Spleen (tissue), 11 donors: ENCODE measurements at regions not wholly inside any gene's neighbourhood (a gene's known extent, or its start where the extent isn't known, plus 50 kb on each side); places are given as distances from the start of the nearest gene placed in this dataset.

Experiments
- DNase-seq: peaks from one replicate; pipeline ENCODE4 v3.0.0-alpha.2; 2020
- H3K27ac ChIP-seq, 8 donors: fragments of 200-600 bp; sonication (generic) in 7 of 8; 1 replicate in 4 of 8; 2 replicates in 4 of 8; pipeline versions ENCODE4 v1.5.0 to v1.8.0; 2016 to 2021; ENCODE audit warnings: inconsistent platforms in 4 of 8, mild to moderate bottlenecking in 4 of 8, moderate library complexity in 1 of 8
- H3K27me3 ChIP-seq, 7 donors: fragments of 200-600 bp; sonication (generic) in 6 of 7; replicated peaks in 1 of 7; 1 replicate in 4 of 7; 2 replicates in 3 of 7; pipeline versions ENCODE4 v1.5.0 to v1.8.0; 2016 to 2021; ENCODE audit warnings: inconsistent platforms in 3 of 7, mild to moderate bottlenecking in 1 of 7
- H3K36me3 ChIP-seq, 6 donors: fragments of 200-600 bp; sonication (generic) in 5 of 6; 1 replicate in 4 of 6; 2 replicates in 2 of 6; pipeline versions ENCODE4 v1.5.0 to v1.8.0; 2016 to 2021; ENCODE audit warnings: inconsistent platforms in 2 of 6
- H3K4me1 ChIP-seq, 6 donors: fragments of 200-600 bp; sonication (generic) in 5 of 6; 1 replicate in 3 of 6; 2 replicates in 3 of 6; pipeline versions ENCODE4 v1.5.0 to v1.8.0; 2016 to 2021; ENCODE audit warnings: inconsistent platforms in 3 of 6
- H3K4me3 ChIP-seq, 8 donors: fragments of 200-600 bp; sonication (generic) in 7 of 8; 1 replicate in 4 of 8; 2 replicates in 4 of 8; pipeline versions ENCODE4 v1.5.0 to v1.8.0; 2016 to 2021; ENCODE audit warnings: inconsistent platforms in 4 of 8, mild to moderate bottlenecking in 4 of 8, moderate library complexity in 2 of 8
- H3K9me3 ChIP-seq, 8 donors: fragments of 200-600 bp; sonication (generic) in 7 of 8; 1 replicate in 4 of 8; 2 replicates in 4 of 8; pipeline versions ENCODE4 v1.5.0 to v1.8.0; 2016 to 2021; ENCODE audit warnings: inconsistent platforms in 4 of 8
- POLR2A ChIP-seq, 3 donors: fragments of 450-650 bp; IDR thresholded peaks; one replicate each; pipeline ENCODE4 v1.5.1; 2017; ENCODE audit warnings: antibody characterized with exemption in 3 of 3, mild to moderate bottlenecking in 1 of 3
- POLR2AphosphoS5 ChIP-seq, 3 donors: sonication (generic); formaldehyde crosslinking; IDR thresholded peaks; one replicate each; pipeline ENCODE4 v1.5.1; 2017; ENCODE audit warnings: antibody characterized with exemption in 3 of 3
- WGBS, 5 donors: extraction: QIAGEN DNeasy Blood & Tissue Kit in 3 of 5; methylation state at CpG; one replicate each; pipeline versions ENCODE4 v1.1.5 to v1.1.7; 2013 to 2018; 5-methylcytosine and 5-hydroxymethylcytosine counted together
- intact Hi-C: fragments of 100-400 bp; cut with DNase I; formaldehyde crosslinking; loops from one replicate; pipeline ENCODE4 v1.15.0; 2023; ENCODE audit warnings: low total_unique reads
- TF ChIP-seq, protein P1 (sequence below), 11 experiments: fragments of 200-600 bp in 7 of 11; fragments of 450-650 bp in 4 of 11; sonication (generic) in 4 of 11; IDR thresholded peaks in 8 of 11; conservative IDR thresholded peaks in 3 of 11; 1 replicate in 7 of 11; 2 replicates in 4 of 11; pipeline versions ENCODE4 v1.4.0 to v1.8.0; 2016 to 2021; ENCODE audit warnings: antibody characterized with exemption in 11 of 11, inconsistent platforms in 4 of 11, mild to moderate bottlenecking in 1 of 11
- donor health status: healthy with polysubstance abuse.
- donor health status: DM: no; HTN: no; CAD: no; lungs with moderate emphysema.
- donor health status: DM: no; HTN: no; CAD: no.
- donor health status: Bipolar disorder and iron deficiency.
- donor health status: healthy.
- donor health status: DM: no; HTN: no; CAD: no.
- donor health status: DM: yes; HTN: yes; CAD: no.

DNA sequence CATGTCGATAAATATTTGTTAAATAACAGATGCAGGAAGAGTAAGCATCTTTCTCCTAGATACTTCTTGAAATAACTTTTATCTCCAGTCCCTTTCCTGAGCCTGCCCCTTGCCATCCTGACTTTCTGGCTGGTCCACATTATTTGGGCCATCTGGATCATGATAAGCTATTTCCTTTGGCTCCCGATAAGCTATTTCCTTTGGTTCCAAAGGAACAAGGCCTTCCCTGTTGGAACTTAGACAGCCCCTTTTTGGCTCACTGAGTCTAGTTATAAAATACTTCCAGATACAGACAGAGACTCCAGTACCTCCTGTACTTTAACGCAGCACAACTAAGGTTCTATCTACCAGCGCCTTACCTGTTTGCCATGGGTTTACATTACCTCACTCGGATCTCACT is 205.3 kb upstream of the CCDC150 start:
- peak overlapping the region in 6 of 8 donors; percentile 43 to 70 (median 56) for H3K27ac ChIP-seq
- DNase-seq = no peak
- H3K4me3 ChIP-seq = no peak overlapping the region
- intact Hi-C loops = no loop called here
- no peaks in the 10 kb centered on the region for H3K36me3 ChIP-seq
- peaks cover 0 to 10% (median 0%) of the 10 kb centered on the region in 6 donors for H3K4me1 ChIP-seq
- TF ChIP-seq POLR2AphosphoS5 (IDR thresholded peaks at IDR 0.05) = peak in 1 of 3 donors; percentile 71
- TF ChIP-seq POLR2A (IDR thresholded peaks at IDR 0.05) = no peak
- WGBS, 5 donors = 69 to 83% (median 80%) methylated on average over 5 of the region's 5 CpGs
- no peaks in the 10 kb centered on the region for H3K9me3 ChIP-seq
- no peaks in the 10 kb centered on the region for H3K27me3 ChIP-seq

DNA sequence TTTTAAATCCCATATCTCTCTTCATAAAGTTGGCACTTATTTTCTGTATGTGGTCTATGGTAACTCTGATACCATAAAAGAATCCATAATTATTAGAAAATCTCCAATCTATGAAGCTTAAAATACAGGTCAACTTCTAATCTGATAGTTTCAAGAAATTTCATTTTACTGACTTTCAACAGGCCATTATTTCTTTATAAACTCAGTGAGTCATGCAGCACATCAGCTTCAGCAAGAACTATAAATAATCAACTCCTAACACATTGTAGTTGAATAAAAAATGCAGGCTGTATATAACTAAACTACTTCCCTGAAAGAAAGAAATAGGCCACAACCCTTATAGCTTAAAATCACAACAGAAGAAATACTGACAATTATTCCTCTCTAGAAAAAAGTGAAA is 204.3 kb upstream of the CCDC150 start:
- no peaks in the 10 kb centered on the region for H3K36me3 ChIP-seq
- no peaks in the 10 kb centered on the region for H3K27me3 ChIP-seq
- H3K4me1 ChIP-seq = peaks cover 0 to 10% (median 0%) of the 10 kb centered on the region in 6 donors
- H3K9me3 ChIP-seq = no peaks in the 10 kb centered on the region
- intact Hi-C loops = no loop called here
- H3K27ac ChIP-seq = peak overlapping the region in 4 of 8 donors; percentile 43 to 70 (median 57)
- TF ChIP-seq, protein P1, sequence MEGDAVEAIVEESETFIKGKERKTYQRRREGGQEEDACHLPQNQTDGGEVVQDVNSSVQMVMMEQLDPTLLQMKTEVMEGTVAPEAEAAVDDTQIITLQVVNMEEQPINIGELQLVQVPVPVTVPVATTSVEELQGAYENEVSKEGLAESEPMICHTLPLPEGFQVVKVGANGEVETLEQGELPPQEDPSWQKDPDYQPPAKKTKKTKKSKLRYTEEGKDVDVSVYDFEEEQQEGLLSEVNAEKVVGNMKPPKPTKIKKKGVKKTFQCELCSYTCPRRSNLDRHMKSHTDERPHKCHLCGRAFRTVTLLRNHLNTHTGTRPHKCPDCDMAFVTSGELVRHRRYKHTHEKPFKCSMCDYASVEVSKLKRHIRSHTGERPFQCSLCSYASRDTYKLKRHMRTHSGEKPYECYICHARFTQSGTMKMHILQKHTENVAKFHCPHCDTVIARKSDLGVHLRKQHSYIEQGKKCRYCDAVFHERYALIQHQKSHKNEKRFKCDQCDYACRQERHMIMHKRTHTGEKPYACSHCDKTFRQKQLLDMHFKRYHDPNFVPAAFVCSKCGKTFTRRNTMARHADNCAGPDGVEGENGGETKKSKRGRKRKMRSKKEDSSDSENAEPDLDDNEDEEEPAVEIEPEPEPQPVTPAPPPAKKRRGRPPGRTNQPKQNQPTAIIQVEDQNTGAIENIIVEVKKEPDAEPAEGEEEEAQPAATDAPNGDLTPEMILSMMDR (IDR thresholded peaks at IDR 0.05 in 8 of 11, conservative IDR thresholded peaks at IDR 0.05 in 3 of 11) = no peak
- no peak for TF ChIP-seq POLR2A (IDR thresholded peaks at IDR 0.05)
- TF ChIP-seq POLR2AphosphoS5 (IDR thresholded peaks at IDR 0.05) = no peak
- no peak overlapping the region for H3K4me3 ChIP-seq
- DNase-seq = no peak

DNA sequence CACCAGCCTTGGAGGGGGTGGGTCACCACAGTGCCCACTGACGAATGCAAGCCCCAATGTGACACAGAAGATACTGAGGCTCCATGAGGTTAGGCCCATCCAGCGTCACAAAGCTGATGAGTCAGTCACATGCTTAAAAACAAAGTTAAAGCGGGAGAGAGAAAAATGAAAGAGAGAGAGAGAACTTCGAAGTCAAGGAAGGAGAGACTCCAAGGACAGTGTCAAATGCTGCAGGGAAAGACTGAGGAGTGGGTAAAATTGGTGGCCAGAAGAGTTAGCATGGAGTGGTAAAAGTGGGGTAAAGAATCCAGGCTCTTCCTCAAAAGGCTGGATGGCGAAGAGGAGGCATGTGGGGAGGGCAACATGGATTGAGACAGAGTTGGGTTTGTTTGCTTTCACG is 201.9 kb upstream of the CCDC150 start:
- peaks cover 0 to 10% (median 0%) of the 10 kb centered on the region in 6 donors for H3K4me1 ChIP-seq
- WGBS, 5 donors = 82 to 88% (median 86%) methylated on average over 6 of the region's 6 CpGs
- no peaks in the 10 kb centered on the region for H3K36me3 ChIP-seq
- H3K9me3 ChIP-seq = no peaks in the 10 kb centered on the region
- TF ChIP-seq, protein P1 (IDR thresholded peaks at IDR 0.05 in 8 of 11, conservative IDR thresholded peaks at IDR 0.05 in 3 of 11) = no peak
- TF ChIP-seq POLR2AphosphoS5 (IDR thresholded peaks at IDR 0.05) (no peak), POLR2A (IDR thresholded peaks at IDR 0.05) (no peak)
- H3K4me3 ChIP-seq = no peak overlapping the region
- intact Hi-C loops = no loop called here
- no peak overlapping the region for H3K27ac ChIP-seq
- no peaks in the 10 kb centered on the region for H3K27me3 ChIP-seq
- no peak for DNase-seq

DNA sequence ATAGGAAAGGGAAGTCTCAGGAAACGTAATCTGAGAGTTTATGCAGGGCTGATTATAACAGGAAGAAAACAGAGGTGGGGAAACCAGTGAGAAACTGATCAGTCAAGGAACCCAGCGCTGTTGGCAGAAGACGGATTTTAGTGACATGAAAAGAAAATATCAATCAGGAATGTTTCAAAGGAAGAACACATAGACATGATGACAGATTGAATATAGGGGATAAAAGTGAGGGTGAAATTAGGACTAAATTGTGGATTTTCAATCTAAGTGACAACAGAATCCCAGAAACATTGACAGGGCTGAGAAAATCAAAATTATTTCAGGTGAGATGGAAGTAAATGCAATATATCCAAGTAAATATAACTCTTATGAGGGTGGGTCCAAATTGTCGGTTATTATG is 199.8 kb upstream of the CCDC150 start:
- no peak for TF ChIP-seq POLR2A (IDR thresholded peaks at IDR 0.05)
- H3K4me1 ChIP-seq = peaks cover 0 to 2% (median 0%) of the 10 kb centered on the region in 6 donors
- WGBS, 5 donors = 66 to 85% (median 73%) methylated on average over 4 of the region's 4 CpGs
- no peak overlapping the region for H3K4me3 ChIP-seq
- no peaks in the 10 kb centered on the region for H3K27me3 ChIP-seq
- intact Hi-C loops = no loop called here
- DNase-seq = no peak
- no peaks in the 10 kb centered on the region for H3K9me3 ChIP-seq
- H3K27ac ChIP-seq = no peak overlapping the region
- no peaks in the 10 kb centered on the region for H3K36me3 ChIP-seq

DNA sequence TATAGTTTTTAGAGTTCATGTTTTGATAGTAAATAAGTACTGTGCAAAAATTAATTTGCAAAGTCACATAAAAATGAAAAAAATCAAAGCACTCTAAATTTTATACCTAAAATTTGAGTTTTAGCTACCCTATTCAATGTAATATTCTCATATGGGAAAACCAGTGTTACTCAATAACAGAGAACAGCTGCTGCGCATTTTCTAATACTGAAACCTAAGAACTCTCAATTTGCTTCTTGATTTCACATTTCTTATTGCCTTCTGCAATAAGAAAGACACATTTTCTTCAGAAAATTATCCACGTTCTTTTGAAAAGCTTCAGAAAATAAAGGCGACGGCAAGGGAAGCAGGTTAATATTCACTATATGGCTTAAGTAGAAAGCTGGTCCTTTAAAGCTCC is 199.1 kb upstream of the CCDC150 start:
- Histone ChIP-seq H3K27me3 (no peaks in the 10 kb centered on the region), H3K36me3 (no peaks in the 10 kb centered on the region), H3K9me3 (no peaks in the 10 kb centered on the region), H3K4me1 (no peaks in the 10 kb centered on the region), H3K4me3 (no peak overlapping the region), H3K27ac (no peak overlapping the region)
- intact Hi-C loops = no loop called here
- WGBS, 5 donors = 75 to 88% (median 79%) methylated on average over 4 of the region's 4 CpGs
- TF ChIP-seq, protein P1 (IDR thresholded peaks at IDR 0.05 in 8 of 11, conservative IDR thresholded peaks at IDR 0.05 in 3 of 11) = no peak
- no peak for TF ChIP-seq POLR2A (IDR thresholded peaks at IDR 0.05)
- TF ChIP-seq POLR2AphosphoS5 (IDR thresholded peaks at IDR 0.05) = no peak
- DNase-seq = no peak
